ENCODE measurements at regions not wholly inside any gene's neighbourhood (a gene's known extent, or its start where the extent isn't known, plus 50 kb on each side); places are given as distances from the start of the nearest gene placed in this dataset.

DNA sequence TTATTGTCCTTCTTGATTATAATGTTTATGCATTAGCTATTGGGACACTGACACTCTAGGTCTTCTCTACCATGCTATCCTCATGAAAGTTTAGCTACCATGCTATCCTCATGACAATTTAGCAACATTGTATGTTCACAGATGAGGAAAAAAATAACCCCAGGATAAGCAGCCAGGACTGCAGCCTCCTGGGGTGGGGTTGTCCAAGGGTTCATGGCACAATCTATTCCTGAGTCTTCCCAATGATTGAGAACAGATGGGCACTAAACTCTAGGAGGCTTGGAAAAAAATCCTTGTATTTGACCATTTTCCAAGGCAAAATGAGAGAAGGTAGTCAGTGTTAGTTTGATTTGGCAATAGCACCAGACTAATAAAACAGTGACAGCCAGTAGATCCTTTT is 619.8 kb upstream of the LCORL start:
- ChIA-PET CTCF (no interaction called here), POLR2A (no interaction called here), SMC1A (ENCODE audit: uncharacterized antibody, unreplicated experiment) (no interaction called here), RAD21 (ENCODE audit: unreplicated experiment) (no interaction called here)
- H3K4me1 ChIP-seq (ENCODE audit: control insufficient read depth, insufficient read depth, low read length): no peaks in the 10 kb centered on the region
- no peaks in the 10 kb centered on the region for H3K27me3 ChIP-seq (replicated peaks in 1 of 2; ENCODE audit: control insufficient read depth in 2 of 2, insufficient read depth in 2 of 2, low read length in 1 of 2)
- H3K27ac ChIP-seq (ENCODE audit: control insufficient read depth, insufficient read depth): no peak overlapping the region
- no peak for FAIRE-seq
- H3K79me2 ChIP-seq (ENCODE audit: control insufficient read depth, insufficient read depth, low read length): no peaks in the 10 kb centered on the region
- ATAC-seq: no peak
- in situ Hi-C loops (cut with MboI): no loop called here
- no peaks in the 10 kb centered on the region for H3K9me3 ChIP-seq (replicated peaks; ENCODE audit: control insufficient read depth, insufficient read depth, low read length)
- no peak for TF ChIP-seq CBX3 (IDR thresholded peaks at IDR 0.05; ENCODE audit: borderline replicate concordance, low read depth)
- no peak for TF ChIP-seq NFXL1 (IDR thresholded peaks at IDR 0.05; ENCODE audit: borderline replicate concordance)
- TF ChIP-seq MEF2A (IDR thresholded peaks at IDR 0.05; ENCODE audit: insufficient read depth, low read depth, low read length): no peak
- TF ChIP-seq, protein P1, sequence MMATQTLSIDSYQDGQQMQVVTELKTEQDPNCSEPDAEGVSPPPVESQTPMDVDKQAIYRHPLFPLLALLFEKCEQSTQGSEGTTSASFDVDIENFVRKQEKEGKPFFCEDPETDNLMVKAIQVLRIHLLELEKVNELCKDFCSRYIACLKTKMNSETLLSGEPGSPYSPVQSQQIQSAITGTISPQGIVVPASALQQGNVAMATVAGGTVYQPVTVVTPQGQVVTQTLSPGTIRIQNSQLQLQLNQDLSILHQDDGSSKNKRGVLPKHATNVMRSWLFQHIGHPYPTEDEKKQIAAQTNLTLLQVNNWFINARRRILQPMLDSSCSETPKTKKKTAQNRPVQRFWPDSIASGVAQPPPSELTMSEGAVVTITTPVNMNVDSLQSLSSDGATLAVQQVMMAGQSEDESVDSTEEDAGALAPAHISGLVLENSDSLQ (IDR thresholded peaks at IDR 0.05): no peak
- no peak for TF ChIP-seq POLR2AphosphoS5 (IDR thresholded peaks at IDR 0.05; ENCODE audit: low read length)
- intact Hi-C loops (cut with micrococcal nuclease; ENCODE audit: unreplicated experiment): no loop called here
- H3K4me2 ChIP-seq (ENCODE audit: control insufficient read depth, insufficient read depth): no peak overlapping the region
- H3K36me3 ChIP-seq (ENCODE audit: control insufficient read depth in 2 of 2, insufficient read depth in 2 of 2, low read length in 1 of 2): no peaks in the 10 kb centered on the region
- no peak overlapping the region for H3K4me3 ChIP-seq
- H3K9ac ChIP-seq (ENCODE audit: control insufficient read depth, insufficient read depth, low read length): no peak overlapping the region
- no peaks in the 10 kb centered on the region for H4K20me1 ChIP-seq (ENCODE audit: control insufficient read depth, insufficient read depth)
- no peak for DNase-seq (ENCODE audit: low read depth, low spot score)
- no TSS peak for BruUV-seq (replicated peaks)
- H2AFZ ChIP-seq (ENCODE audit: control insufficient read depth, low read depth, low read length): no peak overlapping the region

DNA sequence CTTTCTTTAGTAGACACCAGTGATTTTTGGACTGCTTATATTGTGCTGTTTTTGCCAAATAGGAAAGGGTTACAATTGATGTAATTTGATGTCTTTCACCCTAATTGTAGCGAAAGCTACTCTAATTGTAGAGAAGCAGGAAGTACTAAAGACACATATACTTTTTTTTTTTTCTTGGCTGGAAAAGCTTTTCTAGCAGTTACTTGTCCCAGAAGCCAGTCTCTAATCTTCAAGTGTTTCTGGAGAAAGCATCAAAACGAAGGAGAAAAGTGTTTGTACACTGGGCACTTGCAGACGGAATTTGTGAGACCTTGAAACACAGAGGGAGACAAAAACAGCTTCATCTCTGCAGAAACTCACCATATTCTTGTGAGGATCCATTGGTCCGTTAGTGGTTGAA is 616.5 kb upstream of the LCORL start:
- BruUV-seq (replicated peaks): no TSS peak
- intact Hi-C loops (cut with micrococcal nuclease; ENCODE audit: unreplicated experiment) (no loop called here), in situ Hi-C loops (cut with MboI) (no loop called here)
- Histone ChIP-seq H3K36me3 (ENCODE audit: control insufficient read depth in 2 of 2, insufficient read depth in 2 of 2, low read length in 1 of 2) (no peaks in the 10 kb centered on the region), H4K20me1 (ENCODE audit: control insufficient read depth, insufficient read depth) (no peaks in the 10 kb centered on the region), H3K4me2 (ENCODE audit: control insufficient read depth, insufficient read depth) (no peak overlapping the region), H3K4me3 (no peak overlapping the region), H3K27ac (ENCODE audit: control insufficient read depth, insufficient read depth) (no peak overlapping the region), H3K79me2 (ENCODE audit: control insufficient read depth, insufficient read depth, low read length) (no peaks in the 10 kb centered on the region), H3K9me3 (replicated peaks; ENCODE audit: control insufficient read depth, insufficient read depth, low read length) (no peaks in the 10 kb centered on the region), H3K27me3 (replicated peaks in 1 of 2; ENCODE audit: control insufficient read depth in 2 of 2, insufficient read depth in 2 of 2, low read length in 1 of 2) (no peaks in the 10 kb centered on the region), H3K9ac (ENCODE audit: control insufficient read depth, insufficient read depth, low read length) (no peak overlapping the region), H3K4me1 (ENCODE audit: control insufficient read depth, insufficient read depth, low read length) (no peaks in the 10 kb centered on the region), H2AFZ (ENCODE audit: control insufficient read depth, low read depth, low read length) (no peak overlapping the region)
- CTCF ChIA-PET: no interaction called here
- 15% methylated on average over 4 of the region's 4 CpGs for WGBS (ENCODE audit: insufficient coverage, insufficient replicate concordance, low lambda C conversion rate, missing lambda C conversion rate)
- RAD21 ChIA-PET (ENCODE audit: unreplicated experiment): no interaction called here
- POLR2A ChIA-PET: no interaction called here
- no peak for TF ChIP-seq TARDBP (IDR thresholded peaks at IDR 0.05; ENCODE audit: borderline replicate concordance)
- no peak for TF ChIP-seq CREM (IDR thresholded peaks at IDR 0.05; ENCODE audit: low read depth)
- TF ChIP-seq, protein P2, sequence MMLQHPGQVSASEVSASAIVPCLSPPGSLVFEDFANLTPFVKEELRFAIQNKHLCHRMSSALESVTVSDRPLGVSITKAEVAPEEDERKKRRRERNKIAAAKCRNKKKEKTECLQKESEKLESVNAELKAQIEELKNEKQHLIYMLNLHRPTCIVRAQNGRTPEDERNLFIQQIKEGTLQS (IDR thresholded peaks at IDR 0.05; ENCODE audit: borderline replicate concordance, extremely low read depth, low read depth, low read length): no peak
- TF ChIP-seq KLF5 (IDR thresholded peaks at IDR 0.05; ENCODE audit: partially characterized antibody): no peak
- TF ChIP-seq IRF4 (IDR thresholded peaks at IDR 0.05; ENCODE audit: low read depth, low read length): no peak
- TF ChIP-seq JUNB (IDR thresholded peaks at IDR 0.05): no peak
- ATAC-seq: no peak
- no peak for DNase-seq (ENCODE audit: low read depth, low spot score)
- FAIRE-seq: no peak
- SMC1A ChIA-PET (ENCODE audit: uncharacterized antibody, unreplicated experiment): no interaction called here

Data from GM12878 (cell line).